ENCODE measurements at regions not wholly inside any gene's neighbourhood (a gene's known extent, or its start where the extent isn't known, plus 50 kb on each side); places are given as distances from the start of the nearest gene placed in this dataset.

DNA sequence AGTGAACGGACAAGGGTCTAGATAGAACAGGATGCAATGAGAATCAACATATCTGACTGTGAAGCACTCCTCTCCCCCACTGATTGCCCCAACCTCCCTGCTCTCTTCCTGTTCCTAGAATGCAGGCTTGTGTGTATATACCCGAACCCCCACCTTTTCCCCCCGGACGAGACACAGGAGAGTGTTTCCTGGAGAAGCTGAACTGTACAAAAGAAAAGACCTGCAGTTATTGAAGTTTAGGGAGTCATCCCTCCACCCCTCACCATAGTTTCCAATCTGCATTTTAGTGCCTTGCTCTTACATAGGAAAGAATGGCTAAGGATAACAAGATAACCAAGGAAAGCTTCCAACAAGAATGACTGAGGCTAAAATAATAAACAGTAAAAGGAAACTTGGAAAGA is 55.5 kb upstream of the PDE10A start:
- TF ChIP-seq, protein P1, sequence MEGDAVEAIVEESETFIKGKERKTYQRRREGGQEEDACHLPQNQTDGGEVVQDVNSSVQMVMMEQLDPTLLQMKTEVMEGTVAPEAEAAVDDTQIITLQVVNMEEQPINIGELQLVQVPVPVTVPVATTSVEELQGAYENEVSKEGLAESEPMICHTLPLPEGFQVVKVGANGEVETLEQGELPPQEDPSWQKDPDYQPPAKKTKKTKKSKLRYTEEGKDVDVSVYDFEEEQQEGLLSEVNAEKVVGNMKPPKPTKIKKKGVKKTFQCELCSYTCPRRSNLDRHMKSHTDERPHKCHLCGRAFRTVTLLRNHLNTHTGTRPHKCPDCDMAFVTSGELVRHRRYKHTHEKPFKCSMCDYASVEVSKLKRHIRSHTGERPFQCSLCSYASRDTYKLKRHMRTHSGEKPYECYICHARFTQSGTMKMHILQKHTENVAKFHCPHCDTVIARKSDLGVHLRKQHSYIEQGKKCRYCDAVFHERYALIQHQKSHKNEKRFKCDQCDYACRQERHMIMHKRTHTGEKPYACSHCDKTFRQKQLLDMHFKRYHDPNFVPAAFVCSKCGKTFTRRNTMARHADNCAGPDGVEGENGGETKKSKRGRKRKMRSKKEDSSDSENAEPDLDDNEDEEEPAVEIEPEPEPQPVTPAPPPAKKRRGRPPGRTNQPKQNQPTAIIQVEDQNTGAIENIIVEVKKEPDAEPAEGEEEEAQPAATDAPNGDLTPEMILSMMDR (IDR thresholded peaks at IDR 0.05; ENCODE audit: unreplicated experiment), result no peak
- Mint-ChIP-seq H3K9me3 (ENCODE audit: low read depth) (no peaks in the 10 kb centered on the region), H3K27me3 (peaks cover 36% of the 10 kb centered on the region), H3K4me3 (ENCODE audit: low read depth) (no peak overlapping the region), H3K4me1 (ENCODE audit: low read depth) (peaks cover 10% of the 10 kb centered on the region), H3K27ac (no peak overlapping the region), H3K36me3 (ENCODE audit: insufficient read depth) (no peaks in the 10 kb centered on the region)
- no peak for DNase-seq (ENCODE audit: low spot score, unreplicated experiment)

DNA sequence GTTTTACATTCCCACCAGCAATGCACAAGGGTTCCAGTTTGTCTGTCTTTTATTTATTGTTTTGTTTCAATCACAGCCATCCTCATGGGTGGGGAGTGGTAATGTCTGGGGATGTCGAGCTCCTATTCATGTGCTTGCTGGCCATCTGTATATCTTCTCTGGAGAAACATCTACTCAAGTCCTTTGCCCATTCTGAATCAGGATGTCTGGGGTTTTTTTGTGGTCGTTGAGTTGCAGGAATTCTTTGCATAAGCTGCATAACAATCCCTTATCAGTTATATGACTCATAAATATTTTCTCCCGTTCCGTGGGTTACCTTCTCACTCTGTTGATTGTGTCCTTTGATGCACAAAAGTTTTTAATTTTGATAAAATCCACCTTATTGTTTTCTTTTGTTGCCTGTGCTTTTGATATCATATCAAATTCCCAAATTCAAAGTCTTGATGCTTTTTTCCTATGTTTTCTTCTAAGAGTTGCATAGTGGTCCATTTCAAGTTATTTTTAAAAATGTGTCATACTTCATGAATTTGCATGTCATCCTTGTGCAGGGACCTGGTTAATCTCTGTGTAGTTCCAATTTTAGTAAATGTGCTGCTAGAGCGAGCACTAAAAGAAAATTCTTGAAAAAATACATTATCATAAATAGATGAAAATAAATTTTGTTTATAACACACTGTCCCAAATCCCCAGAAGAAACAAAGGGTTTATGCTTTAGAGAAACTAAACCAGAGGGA is 54.9 kb upstream of the PDE10A start:
- TF ChIP-seq, protein P1 (IDR thresholded peaks at IDR 0.05; ENCODE audit: unreplicated experiment), result no peak
- peaks cover 38% of the 10 kb centered on the region for H3K27me3 Mint-ChIP-seq
- no peak overlapping the region for H3K27ac Mint-ChIP-seq
- H3K4me3 Mint-ChIP-seq (ENCODE audit: low read depth), result no peak overlapping the region
- no peak for DNase-seq (ENCODE audit: low spot score, unreplicated experiment)
- no peaks in the 10 kb centered on the region for H3K9me3 Mint-ChIP-seq (ENCODE audit: low read depth)
- peaks cover 16% of the 10 kb centered on the region for H3K4me1 Mint-ChIP-seq (ENCODE audit: low read depth)
- H3K36me3 Mint-ChIP-seq (ENCODE audit: insufficient read depth), result no peaks in the 10 kb centered on the region

DNA sequence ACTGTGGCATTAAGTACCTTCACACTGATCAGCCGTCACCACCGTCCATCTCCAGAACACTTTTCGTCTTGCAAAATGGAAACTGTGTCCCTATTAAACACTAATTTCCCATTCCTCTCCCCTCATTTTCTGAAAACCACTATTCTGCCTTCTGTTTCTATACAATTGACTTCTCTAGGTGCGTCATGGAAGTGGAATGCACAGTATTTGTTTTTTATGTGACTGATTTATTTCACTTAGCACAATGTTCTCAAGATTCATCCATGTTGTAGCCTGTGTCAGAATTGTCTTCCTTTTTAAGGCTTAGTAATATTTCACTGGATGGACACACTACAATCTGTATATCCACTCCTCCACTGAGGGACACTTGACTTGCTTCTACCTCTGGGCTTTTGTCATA is 53.8 kb upstream of the PDE10A start:
- no peak for DNase-seq (ENCODE audit: low spot score, unreplicated experiment)
- H3K36me3 Mint-ChIP-seq (ENCODE audit: insufficient read depth), result no peaks in the 10 kb centered on the region
- no peak overlapping the region for H3K4me3 Mint-ChIP-seq (ENCODE audit: low read depth)
- peaks cover 39% of the 10 kb centered on the region for H3K27me3 Mint-ChIP-seq
- no peaks in the 10 kb centered on the region for H3K9me3 Mint-ChIP-seq (ENCODE audit: low read depth)
- H3K27ac Mint-ChIP-seq, result no peak overlapping the region
- TF ChIP-seq, protein P1 (IDR thresholded peaks at IDR 0.05; ENCODE audit: unreplicated experiment), result no peak
- peaks cover 17% of the 10 kb centered on the region for H3K4me1 Mint-ChIP-seq (ENCODE audit: low read depth)

DNA sequence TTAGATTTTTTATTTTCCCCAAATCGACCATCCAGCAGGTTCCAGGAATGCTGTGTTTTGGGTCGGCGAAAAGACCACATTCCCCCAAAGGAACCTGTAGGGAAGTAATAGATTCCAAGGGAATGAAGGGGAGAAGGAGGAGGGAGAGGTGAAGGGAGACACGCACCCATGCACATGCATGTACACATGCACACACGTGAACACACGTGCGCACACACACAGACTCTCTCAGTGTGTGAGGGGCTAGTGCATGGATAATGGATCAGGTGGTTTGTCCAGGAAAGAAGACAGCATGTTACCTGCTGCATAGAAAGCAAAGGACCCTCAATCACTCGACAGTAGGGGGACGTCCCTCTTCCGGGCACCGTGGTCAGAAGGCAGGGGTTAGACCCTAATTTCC is 52.4 kb upstream of the PDE10A start:
- Mint-ChIP-seq H3K27ac (no peak overlapping the region), H3K36me3 (ENCODE audit: insufficient read depth) (no peaks in the 10 kb centered on the region), H3K4me3 (ENCODE audit: low read depth) (no peak overlapping the region), H3K27me3 (peaks cover 38% of the 10 kb centered on the region), H3K9me3 (ENCODE audit: low read depth) (no peaks in the 10 kb centered on the region), H3K4me1 (ENCODE audit: low read depth) (peaks cover 17% of the 10 kb centered on the region)
- TF ChIP-seq, protein P1 (IDR thresholded peaks at IDR 0.05; ENCODE audit: unreplicated experiment), result no peak
- no peak for DNase-seq (ENCODE audit: low spot score, unreplicated experiment)

DNA sequence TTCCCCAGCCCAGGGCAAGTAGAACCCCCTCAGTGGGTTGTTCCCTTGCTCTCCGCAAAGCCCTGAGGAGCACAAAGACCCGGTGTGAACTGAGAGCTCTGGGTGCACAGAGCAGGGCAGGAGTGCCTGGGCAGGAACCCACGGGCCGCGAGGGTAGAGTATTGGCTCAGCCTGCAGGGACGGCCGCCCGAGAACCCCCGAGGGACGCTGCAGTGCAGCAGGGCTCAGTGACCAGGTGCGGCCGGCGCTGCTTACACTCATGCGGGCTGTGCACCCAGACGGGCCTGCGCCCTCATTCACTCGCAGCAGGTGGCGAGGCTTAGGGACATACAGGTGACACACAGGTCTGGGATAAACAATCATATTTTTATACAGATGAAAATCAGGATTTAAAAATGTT is 51.9 kb upstream of the PDE10A start:
- Mint-ChIP-seq H3K27ac (no peak overlapping the region), H3K27me3 (peaks cover 36% of the 10 kb centered on the region), H3K36me3 (ENCODE audit: insufficient read depth) (no peaks in the 10 kb centered on the region), H3K4me1 (ENCODE audit: low read depth) (peaks cover 17% of the 10 kb centered on the region), H3K4me3 (ENCODE audit: low read depth) (no peak overlapping the region), H3K9me3 (ENCODE audit: low read depth) (peaks cover 2% of the 10 kb centered on the region)
- TF ChIP-seq, protein P1 (IDR thresholded peaks at IDR 0.05; ENCODE audit: unreplicated experiment), result no peak
- no peak for DNase-seq (ENCODE audit: low spot score, unreplicated experiment)
